Stimulated activated CD8-positive, alpha-beta memory T cell treated with anti-CD3 and anti-CD28 coated beads, Interleukin-15, amount 100 ng/mL, for 48 hours (primary cell): ENCODE measurements at regions not wholly inside any gene's neighbourhood (a gene's known extent, or its start where the extent isn't known, plus 50 kb on each side); places are given as distances from the start of the nearest gene placed in this dataset.

Source experiments
- DNase-seq, 2 donors: peaks; one replicate each; pipeline ENCODE4 v3.0.0-alpha.2; 2020; ENCODE audit warnings: low read depth in 2 of 2

- DNase-seq: no peak
These were observed 71.0 kb upstream of the TAF1B start for GRCh38 chr2:9772035-9772998.

DNA sequence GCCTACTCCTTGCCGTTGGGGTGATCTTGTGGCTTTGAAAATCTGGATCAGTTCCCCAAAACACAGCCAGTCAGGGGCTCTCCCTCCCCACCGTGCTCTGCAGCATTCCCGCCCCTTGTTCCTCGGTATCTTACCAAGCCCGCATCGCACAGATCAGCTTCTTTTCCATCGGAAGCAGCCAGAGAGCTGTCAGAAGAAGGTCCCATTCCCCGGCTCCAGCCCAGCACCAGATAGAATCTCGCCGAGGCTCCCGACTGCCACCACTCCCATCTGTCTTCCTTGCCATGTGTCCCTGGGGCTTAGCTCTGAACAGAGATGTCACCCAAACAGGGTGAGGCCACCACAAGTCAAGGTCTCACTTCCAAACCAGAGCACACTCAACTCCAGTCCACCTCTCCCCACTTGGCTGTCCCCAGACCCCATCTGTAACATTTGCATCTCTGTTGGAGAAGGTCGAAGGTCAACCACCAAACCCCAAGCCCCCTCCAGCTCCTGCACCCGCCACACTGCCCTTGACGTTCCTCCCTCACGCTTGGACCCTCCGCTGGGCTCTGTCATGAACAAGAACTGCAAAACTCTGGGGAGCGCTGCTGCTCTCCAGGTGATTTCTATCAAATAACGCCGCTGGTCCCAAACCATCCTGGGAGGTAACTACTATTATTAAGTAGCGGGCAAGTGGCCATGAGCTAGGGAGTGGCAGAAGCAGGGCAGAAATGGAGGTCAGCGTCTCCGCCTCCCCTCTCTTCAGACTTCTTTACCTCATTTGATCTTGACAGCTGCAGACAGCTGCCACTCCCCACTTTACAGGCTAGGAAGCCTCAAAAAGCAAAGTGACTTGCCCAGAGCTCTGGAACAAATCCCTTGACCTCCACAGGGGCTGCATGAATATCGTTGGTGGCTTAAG is 70.0 kb upstream of the TAF1B start:
- no peak for DNase-seq

GRCh38 chr2:9773903-9774239 is 69.4 kb upstream of the TAF1B start:
- no peak for DNase-seq

- no peak for DNase-seq
These were observed 69.0 kb upstream of the TAF1B start for GRCh38 chr2:9774266-9774665.

DNA sequence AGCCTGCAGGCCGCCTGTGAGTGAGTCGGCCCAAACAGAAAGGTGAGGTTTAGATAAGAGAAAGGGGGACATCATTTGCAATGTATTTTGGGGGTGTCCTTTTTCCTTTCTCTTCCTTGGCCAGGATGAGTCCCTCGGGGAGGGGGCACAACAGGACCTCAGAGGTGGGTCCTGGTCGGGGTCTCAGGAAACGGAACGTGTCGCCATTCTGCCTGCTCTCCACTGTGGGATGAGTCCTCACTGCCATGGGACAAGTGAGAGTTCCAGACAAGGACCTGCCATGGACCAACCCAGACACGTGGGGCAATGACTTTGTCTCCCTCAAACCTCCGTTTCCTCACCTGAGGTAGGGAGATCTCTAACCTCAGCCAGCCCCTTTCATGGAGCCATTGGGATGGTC is 67.9 kb upstream of the TAF1B start:
- no peak for DNase-seq

DNA sequence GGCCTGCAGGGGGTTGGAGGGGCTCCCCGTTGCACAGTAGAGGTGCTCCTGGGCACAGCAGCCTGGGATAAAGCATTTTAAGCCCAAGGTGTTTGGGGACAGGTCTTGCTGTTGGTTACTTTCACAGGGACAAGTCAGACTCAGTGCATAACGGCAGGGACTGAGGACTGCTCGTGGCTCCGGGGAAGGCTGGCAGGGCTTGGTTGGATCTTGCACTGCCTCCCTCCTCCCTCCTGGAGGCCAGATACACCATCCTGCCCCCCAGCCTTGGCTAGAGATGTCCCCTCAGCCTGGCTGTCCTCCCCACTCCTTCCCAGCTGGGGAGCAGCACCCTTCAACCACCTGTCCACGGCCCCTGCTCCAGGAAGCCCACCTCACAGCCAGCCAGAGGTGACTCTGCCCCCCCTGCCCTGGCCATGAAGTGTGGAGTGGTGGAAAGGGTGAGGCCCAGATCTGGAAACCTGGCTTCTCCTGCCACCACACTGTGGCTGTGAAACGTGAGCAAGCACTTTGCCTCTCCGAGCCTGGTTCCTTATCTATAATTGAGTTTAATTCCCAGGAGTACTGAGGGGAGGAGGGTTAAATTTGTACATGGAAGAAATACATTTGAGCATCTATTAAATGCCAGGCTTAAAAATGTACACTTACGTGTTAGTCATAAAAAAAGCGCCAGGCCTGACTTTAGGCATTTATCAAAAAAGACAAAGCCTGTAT is 67.1 kb upstream of the TAF1B start:
- DNase-seq: no peak

DNA sequence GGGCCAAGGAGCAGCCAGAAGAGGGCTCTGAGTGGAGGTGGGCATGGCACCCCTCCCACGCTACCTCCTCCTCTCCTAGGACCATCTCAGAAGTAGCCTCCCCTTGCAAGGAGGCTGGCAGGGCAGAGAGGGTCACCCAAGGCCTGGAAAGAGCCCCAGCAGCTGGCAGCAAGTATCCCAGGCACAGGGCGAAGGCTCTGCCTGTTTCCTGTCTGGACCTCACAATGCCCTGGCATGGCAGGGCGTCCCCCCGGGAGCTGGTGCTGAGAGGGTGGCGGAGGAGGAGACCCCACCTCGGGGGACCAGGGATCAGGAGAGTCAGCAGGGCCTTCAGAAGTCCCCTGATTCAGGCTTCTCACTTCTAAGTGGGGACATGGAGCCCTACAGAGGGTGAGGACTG is 66.2 kb upstream of the TAF1B start:
- DNase-seq: no peak

DNA sequence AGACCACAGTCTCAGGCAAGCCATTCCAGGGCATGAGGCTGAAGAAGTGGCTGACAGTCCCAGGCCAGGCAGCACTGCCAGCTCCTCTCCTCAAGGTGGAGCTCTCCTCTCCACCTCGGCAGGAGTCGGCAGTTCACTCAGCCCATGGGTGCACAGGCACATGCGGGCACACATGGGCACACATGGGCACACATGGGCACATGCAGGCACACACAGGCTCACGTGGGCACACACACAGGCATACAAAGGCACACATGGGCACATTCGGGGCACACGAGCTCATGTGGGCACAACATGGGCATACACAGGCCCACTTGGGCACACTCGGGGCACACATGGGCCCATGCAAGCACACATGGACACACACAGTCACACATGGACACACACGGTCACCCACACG is 65.3 kb upstream of the TAF1B start:
- DNase-seq: no peak

DNA sequence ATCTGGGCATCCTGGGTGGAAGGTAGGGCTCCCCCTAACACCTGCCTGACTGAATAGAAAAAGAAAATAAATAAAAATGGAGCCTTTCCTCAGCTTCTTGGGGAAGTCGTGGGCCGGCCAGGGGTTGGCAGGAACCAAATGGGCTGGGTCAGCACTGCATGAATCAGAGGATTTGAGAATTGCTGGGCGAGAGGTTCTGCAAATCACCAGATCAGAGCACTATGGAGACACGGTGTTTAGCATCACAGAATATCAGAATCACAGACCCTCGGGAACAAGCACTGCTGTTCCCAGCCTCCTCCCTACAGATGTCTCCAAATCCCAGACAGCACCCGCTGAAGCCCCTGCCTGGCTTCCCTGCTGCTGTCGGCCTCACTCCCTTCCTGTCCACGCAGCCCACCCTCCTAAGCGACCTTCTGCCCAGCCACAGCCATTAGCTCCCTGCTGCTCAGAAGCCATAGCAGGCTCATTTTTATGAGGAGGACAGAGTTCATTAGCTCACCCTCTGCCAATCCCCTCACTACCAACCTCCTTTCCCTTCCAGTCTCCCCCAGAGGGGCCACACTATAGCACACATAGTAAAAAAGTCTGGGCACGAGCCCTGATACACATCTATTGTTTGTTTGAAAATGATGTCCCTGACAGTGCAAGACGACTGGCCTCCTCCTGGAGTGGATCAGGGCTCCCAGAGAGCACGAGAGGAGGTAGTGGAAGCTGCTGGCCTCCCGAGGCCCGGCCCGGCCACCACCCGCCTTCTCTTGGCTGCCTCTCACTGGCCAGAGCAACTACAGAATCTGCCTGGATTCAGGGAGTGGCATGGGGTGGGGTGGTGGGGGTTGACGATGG is 64.6 kb upstream of the TAF1B start:
- no peak for DNase-seq

- DNase-seq: peak; percentile 27 to 42
These were observed 63.5 kb upstream of the TAF1B start for GRCh38 chr2:9779596-9780264.

DNA sequence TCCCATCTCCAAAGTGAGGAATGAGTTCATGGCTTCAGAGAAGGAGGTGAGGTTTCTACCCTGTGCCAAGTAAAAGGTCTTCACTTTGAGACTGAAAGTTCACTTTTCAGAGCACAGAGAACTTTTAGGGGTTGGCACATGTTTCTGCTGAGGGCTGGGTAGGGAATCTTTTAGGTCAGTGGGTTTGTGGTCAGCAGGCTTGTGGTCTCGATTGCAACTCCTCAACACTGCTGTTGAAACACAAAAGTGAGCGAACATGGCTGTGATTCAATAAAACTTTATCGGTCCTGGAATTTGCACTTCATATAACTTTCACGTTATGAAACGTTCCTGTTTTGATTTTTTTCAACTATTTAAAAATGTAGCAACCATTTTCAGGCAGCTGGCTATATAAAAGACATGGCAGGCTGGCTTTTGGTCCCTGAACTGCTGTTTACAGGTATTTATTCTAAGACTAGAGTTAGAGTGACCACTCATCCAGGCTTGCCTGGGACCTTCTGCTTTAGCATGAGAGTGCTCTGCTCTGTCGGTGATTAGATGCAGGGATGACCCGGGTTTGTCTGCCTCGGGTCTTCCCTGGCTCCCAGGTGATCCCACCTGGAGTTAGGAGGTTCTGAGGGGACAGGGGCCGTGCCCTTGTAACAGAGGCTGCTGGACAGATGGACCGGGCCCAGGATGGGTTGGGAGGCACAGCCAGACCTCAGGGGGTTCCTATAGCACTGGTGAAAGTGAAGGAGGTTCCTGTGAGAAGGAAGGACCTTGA is 62.7 kb upstream of the TAF1B start:
- peak; percentile 49 to 51 for DNase-seq

- no peak for DNase-seq
These were observed 62.0 kb upstream of the TAF1B start for GRCh38 chr2:9781252-9781651.

- DNase-seq: peak; percentile 62 to 72
These were observed 61.0 kb upstream of the TAF1B start for GRCh38 chr2:9782197-9782719.

- no peak for DNase-seq
These were observed 53.9 kb upstream of the TAF1B start for GRCh38 chr2:9789371-9789770.

GRCh38 chr2:9790702-9791225 is 52.5 kb upstream of the TAF1B start:
- no peak for DNase-seq

DNA sequence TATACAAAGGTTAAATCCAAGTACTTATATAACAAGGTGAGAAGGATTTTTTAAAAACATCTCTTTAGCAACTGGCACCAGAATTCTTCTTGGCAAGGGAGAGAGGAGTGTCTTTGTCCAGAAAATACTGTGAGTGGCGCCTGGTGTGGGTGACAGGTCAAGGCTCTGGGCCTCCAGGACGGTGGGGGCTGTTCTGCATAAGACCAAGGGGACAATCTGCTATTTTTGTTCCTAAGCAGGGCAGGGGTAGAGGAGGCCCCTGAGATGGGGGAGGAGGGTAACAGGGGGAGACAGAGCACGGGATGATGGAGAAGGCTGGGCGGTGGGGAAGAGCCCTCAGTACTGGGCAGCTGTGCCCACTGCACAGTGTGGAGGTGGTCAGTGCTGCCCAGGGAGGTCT is 51.6 kb upstream of the TAF1B start:
- DNase-seq: no peak

DNA sequence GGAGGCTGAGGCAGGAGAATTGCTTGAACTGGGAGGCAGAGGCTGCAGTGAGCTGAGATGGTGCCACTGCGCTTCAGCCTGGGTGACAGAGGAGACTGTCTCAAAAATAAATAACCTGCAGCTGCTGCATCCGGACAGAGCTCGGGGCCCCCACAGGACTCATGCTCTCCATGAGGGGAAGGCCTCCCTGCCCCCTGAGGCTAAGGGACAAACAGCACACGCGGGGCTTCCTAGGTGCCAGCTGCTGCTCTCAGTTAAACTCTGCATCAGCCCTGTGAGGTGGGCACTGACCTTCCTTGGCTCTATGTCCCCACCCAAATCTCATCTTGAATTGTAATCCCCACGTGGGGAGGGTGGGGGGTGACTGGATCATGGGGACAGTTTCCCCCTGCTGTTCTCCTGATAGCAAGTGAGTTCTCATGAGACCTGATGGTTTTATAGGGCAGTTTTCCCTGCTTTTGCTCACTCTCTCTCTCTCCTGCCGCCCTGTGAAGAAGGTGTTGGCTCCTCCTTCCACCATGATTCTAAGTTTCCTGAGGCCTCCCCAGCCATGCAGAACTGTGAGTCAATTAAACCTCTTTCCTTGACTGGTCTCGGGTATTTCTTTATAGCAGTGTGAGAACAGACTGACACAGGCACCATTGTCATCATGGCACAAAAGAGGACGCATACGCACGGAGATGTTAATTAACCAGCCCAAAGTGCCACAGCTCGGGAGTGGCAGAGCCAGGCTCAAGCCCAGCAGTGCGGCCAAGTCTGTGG is 49.9 kb upstream of the TAF1B start:
- no peak for DNase-seq
